GM21360 (cell line): ENCODE measurements at regions not wholly inside any gene's neighbourhood (a gene's known extent, or its start where the extent isn't known, plus 50 kb on each side); places are given as distances from the start of the nearest gene placed in this dataset.
A peak's percentile ranks its signal among the peaks of the same experiment; 100 is the strongest.

ENCODE experiments used
- ATAC-seq: cut with Tn5 transposase; IDR thresholded peaks from one replicate; pipeline ENCODE4 v1.9.1; 2021; ENCODE audit warnings: mild to moderate bottlenecking, moderate library complexity; ENCODE audit not compliant: unreplicated experiment

DNA sequence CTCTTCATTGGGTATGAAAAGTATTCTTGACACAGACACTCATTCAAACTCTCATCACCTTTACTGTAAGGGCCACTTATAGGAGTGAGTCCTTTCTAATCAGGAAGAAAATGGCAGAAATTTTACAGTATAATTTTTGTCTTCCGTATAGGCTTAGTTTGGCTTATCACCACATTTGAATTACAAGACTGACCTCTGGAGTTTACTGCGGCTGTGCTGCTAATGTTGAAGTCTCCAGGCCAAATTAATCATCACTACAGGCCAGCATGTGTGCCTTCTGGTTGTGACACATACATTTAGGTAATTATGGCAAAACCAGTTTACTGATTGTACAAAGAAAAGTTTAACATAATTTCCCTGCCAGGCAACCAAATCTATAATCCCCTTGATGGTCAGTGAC is 753.6 kb upstream of the GCFC2 start:
- ATAC-seq, result no peak

GRCh38 chr2:76461431-76461830 is 750.7 kb upstream of the GCFC2 start:
- ATAC-seq, result no peak

DNA sequence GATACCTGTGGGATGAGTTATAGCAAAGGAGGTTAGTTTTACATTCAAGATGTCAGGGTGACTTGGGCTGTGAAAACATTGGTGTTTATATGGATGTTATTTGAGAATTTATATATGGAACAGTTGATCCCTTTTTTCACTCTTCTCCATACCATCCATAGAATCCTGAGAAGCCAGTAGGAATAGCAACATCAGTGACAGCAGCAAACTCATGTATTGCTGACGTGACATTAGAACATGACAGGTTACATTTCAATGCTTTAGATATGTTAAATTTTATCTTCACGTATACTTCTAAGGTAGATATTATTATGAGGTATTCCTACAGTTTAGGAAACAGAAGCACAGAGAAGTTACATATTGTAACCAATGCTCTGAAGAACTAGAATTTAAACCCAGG is 745.2 kb upstream of the GCFC2 start:
- no peak for ATAC-seq

- ATAC-seq, result peak; percentile 77
Measured at GRCh38 chr2:76450024-76450475, 739.3 kb upstream of the GCFC2 start.

GRCh38 chr2:76448956-76449355 is 738.2 kb upstream of the GCFC2 start:
- no peak for ATAC-seq

DNA sequence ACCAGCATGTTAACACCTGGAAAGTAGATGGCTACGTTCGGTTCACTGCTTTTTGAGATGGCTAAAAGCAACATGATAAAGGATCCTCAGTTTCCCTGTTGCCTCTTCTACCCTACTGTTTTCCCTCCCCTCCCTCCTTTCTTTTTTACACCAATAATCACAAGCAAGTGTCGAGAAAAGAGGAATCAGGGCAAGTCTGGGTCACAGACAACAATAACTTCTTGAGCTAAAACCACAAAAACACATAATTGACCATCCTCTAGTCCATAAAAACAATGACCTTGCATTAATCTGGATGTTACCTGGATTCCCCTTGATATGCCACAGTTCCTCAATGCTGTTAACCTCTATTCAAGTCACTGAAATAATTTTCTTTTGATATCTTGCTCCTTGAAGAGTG is 736.6 kb upstream of the GCFC2 start:
- no peak for ATAC-seq

GRCh38 chr2:76446872-76447271 is 736.2 kb upstream of the GCFC2 start:
- ATAC-seq, result no peak

GRCh38 chr2:76445880-76446279 is 735.2 kb upstream of the GCFC2 start:
- ATAC-seq, result no peak

DNA sequence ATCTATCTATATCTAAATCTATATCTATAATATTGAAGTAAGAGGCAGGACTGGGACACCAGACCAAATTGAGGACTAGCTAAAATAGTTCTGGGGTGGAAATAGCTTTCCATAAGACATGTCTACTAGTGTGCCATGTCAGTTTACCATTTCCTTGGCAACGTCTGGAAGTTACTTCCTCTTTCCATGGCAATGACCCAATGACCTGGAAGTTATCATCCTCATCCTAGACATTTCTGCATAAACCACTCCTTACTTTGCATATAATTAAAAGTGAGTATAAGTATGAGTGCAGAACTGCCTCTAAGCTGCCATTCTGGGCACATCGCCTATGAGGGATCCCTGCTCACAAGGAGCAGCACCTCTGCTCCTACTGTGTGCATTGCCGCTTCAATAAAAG is 734.0 kb upstream of the GCFC2 start:
- no peak for ATAC-seq

DNA sequence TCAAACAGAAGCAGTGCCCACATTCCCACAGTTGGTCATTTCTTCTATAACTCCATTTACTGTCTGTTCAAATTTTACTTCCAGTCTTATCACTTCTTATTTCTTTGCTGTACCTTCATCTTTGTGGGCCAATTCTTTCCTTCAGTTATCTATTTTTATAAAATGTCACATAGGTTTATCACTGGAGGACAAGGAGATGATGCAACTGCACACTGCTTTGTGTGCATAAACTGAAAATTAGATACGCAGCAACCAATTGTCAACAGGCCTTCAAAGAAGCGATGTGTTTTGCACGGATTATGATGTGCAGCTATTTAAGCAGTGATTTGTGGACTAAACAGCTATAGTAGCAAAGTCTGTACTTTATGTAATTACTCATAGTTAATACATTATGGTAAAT is 726.8 kb upstream of the GCFC2 start:
- ATAC-seq, result no peak

- ATAC-seq, result no peak
Measured at GRCh38 chr2:76429374-76429773, 718.7 kb upstream of the GCFC2 start.

DNA sequence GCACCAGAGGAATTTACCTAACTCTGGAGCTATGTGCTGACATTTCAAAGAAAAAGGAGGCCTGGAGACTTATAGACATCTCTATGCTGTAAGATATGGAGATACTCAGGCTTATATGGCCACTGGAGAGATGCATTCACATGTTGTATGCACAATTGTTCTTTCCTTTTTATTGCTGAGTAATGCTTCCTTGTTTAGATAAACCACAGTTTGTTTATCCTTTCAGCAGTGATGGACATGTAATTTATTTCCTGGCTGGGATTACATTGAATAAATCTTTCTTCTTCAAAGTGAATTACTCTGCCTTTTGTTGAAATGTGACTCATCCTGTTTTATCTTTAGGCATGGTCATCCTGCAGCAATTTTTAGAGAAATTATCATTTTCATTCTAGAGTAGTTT is 716.7 kb upstream of the GCFC2 start:
- ATAC-seq, result no peak

GRCh38 chr2:76415821-76416220 is 705.1 kb upstream of the GCFC2 start:
- ATAC-seq, result peak; percentile 95

DNA sequence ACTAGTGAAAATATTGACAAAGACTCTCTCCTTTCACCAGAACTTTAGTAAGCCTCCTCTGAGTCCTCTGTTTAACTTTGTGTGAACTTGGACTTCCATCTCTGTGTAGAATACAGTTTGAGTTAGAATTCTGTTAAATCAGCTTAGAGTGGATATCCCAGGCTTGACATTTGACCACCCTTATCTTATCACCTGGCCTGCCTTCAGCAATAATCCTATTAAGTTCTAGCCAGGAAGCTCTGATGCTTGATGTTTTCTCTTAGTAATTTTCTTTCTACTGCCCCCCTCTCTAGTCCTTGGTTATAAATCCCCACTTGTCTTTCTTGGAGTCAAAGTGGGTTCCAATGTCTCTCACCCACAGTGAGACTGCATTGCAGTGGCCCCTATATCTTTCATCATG is 702.7 kb upstream of the GCFC2 start:
- no peak for ATAC-seq

DNA sequence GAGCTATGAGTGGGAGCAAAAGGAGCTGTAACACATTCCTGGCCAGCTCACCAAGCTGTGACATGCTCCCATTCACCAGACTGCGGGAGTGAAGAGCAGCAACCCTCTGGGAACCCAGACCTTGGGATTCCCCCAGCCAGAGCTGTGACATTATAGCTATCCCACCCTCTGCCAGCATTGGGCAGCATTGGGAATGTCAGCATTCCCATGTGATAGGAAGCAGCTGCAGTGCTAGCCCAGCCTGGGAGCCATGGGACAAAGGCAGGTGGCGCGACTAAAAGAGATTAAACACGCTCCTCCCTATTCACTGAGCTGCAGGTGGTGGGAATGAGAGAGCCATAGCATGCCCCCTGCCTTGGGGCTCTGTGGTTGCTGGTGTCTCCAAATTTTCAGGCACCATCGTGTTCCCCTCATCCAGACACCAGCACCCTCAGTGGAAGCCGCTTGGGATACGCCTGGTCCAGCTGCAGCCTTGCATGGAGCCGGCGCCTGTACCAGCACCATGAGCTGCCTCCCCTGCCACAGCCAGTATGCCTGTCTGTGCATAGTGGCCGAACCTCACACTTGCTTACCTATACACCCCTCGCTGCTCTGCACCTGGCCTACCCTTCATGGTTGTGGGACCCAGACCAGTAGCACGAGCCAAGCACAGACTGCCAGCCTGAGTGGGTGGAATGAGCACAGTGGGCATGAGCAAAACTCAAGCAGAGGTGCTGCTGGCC is 695.6 kb upstream of the GCFC2 start:
- ATAC-seq, result no peak

GRCh38 chr2:76393356-76393755 is 682.6 kb upstream of the GCFC2 start:
- ATAC-seq, result no peak

GRCh38 chr2:76391678-76392077 is 681.0 kb upstream of the GCFC2 start:
- ATAC-seq, result no peak

DNA sequence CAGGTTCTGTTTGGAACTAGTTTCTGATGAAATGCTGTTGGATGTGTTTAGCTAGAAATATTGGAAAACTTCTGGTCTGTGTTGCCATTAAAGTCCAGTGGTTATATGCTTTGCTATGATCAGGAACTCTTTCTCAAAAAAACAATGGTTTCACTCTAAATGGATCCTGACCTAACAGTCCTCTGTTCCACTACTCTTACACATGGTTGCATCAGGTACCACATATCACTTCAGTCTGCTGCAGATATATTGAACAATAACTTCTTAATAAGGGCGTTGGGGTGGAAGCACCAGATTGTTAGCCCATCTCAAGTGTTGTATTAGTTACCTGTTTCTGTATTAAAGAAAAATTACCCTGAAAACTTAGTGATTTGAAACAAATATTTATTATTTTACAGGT is 676.6 kb upstream of the GCFC2 start:
- no peak for ATAC-seq

- no peak for ATAC-seq
Measured at GRCh38 chr2:76385943-76386342, 675.2 kb upstream of the GCFC2 start.

DNA sequence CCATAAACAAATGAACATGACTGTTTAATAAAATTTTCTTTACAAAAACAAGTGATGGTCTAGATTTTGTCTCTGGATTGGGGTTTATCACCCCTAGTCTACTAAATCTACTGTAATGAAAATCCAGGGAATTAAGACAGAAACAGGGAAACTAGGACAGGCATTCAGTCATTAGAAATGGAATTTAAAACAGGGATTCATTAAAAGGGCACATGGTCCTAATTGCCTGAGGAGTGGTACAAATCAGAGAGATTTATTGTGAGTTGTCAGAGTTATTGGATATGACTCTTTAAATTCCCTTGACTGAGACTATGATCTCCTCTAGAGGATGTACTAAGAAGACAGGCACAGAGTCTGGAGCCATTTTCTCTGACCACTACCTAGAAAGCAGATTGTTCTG is 670.9 kb upstream of the GCFC2 start:
- no peak for ATAC-seq

DNA sequence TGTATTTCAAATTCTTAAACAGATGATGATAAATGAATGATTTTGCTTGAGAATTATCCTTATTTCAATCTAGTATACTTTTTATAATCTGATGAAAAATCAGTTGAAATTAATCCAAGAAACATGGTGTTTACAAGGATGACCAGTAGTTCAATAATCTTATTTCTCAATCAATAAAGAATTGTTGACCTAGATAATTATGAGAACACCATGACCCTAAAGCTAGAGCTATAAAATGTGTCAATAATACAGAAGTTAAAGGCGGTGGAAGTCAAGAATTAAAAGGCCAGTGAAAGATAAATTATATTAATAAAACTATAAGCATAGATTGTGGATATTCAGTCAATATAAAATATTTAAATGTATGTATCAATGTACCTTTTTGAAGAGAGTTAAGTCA is 667.4 kb upstream of the GCFC2 start:
- no peak for ATAC-seq

- ATAC-seq, result no peak
Measured at GRCh38 chr2:76341439-76341838, 630.7 kb upstream of the GCFC2 start.

DNA sequence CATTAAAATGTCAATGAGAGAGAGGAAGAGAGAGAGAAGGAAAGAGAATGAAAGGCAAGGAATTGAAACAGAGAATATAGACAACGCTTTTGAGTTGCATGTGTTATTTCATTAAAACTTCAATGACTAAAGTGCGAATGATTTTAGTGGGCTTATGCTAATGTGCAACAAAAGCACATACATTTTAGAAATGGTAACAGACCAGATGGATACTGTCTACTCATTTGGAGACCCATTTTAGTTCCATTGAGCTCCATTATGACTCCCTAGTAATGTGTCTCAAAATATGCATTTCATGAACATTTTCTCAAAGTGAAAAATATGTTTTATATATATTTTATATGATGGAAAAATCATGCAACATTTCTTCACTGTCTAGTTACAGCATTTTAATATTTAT is 622.2 kb upstream of the GCFC2 start:
- ATAC-seq, result no peak
